ENCODE measurements at regions not wholly inside any gene's neighbourhood (a gene's known extent, or its start where the extent isn't known, plus 50 kb on each side); places are given as distances from the start of the nearest gene placed in this dataset.

GRCh38 chr13:40052954-40053353, 397.5 kb downstream of the COG6 start:
- ATAC-seq (peak; percentile 11; the same call in 2 of the 3 replicates), DNase-seq (ENCODE audit: low read depth, low spot score) (no peak), FAIRE-seq (no peak)
- H3K36me3 ChIP-seq (ENCODE audit: control insufficient read depth in 2 of 2, insufficient read depth in 2 of 2, low read length in 1 of 2) = no peaks in the 10 kb centered on the region
- H3K4me2 ChIP-seq (ENCODE audit: control insufficient read depth, insufficient read depth) = no peak overlapping the region
- ChIA-PET RAD21 (ENCODE audit: unreplicated experiment) (no interaction called here), CTCF (interaction anchor here (0.6 to 1.2 kb wide), 2 partner anchors 16 to 36 kb away, joined by 3 to 5 read pairs; no protein-coding TSS in a partner anchor), POLR2A (no interaction called here), SMC1A (ENCODE audit: uncharacterized antibody, unreplicated experiment) (interaction anchor here (0.7 to 1.0 kb wide), 3 partner anchors 8 to 114 kb away, joined by 3 read pairs; no protein-coding TSS in a partner anchor)
- no TSS peak for BruUV-seq (replicated peaks)
- no peak overlapping the region for H3K4me3 ChIP-seq
- no peaks in the 10 kb centered on the region for H3K27me3 ChIP-seq (replicated peaks in 1 of 2; ENCODE audit: control insufficient read depth in 2 of 2, insufficient read depth in 2 of 2, low read length in 1 of 2)
- intact Hi-C loops (cut with micrococcal nuclease; ENCODE audit: unreplicated experiment) (no loop called here), in situ Hi-C loops (cut with MboI) (no loop called here)
- TF ChIP-seq ASH2L (IDR thresholded peaks at IDR 0.05; ENCODE audit: borderline replicate concordance, low read depth) (no peak), HDAC6 (IDR thresholded peaks at IDR 0.05; ENCODE audit: unreplicated experiment) (no peak), POLR2A (IDR thresholded peaks at IDR 0.05; ENCODE audit: low read depth, low read length) (no peak), CEBPB (IDR thresholded peaks at IDR 0.05; ENCODE audit: borderline replicate concordance in 1 of 2, low read depth in 2 of 2, low read length in 2 of 2) (no peak), YY1 (IDR thresholded peaks at IDR 0.05; ENCODE audit: low read depth, low read length) (no peak), USF2 (IDR thresholded peaks at IDR 0.05; ENCODE audit: borderline replicate concordance, low read depth, low read length) (no peak), STAT3 (IDR thresholded peaks at IDR 0.05; ENCODE audit: low read depth, low read length) (no peak), POLR2AphosphoS2 (IDR thresholded peaks at IDR 0.05; ENCODE audit: low read depth, low read length) (no peak), SMC3 (IDR thresholded peaks at IDR 0.05; ENCODE audit: borderline replicate concordance, low read length) (no peak), SREBF2 (IDR thresholded peaks at IDR 0.05; ENCODE audit: low read length) (no peak), GABPA (IDR thresholded peaks at IDR 0.05; ENCODE audit: low read depth) (no peak), CTCF (IDR thresholded peaks at IDR 0.05 in 2 of 3, conservative IDR thresholded peaks at IDR 0.05 in 1 of 3; ENCODE audit: control insufficient read depth in 2 of 3, extremely low read depth in 1 of 3, insufficient read depth in 1 of 3, low read depth in 3 of 3, low read length in 3 of 3) (no peak)
- TF ChIP-seq, protein P1, sequence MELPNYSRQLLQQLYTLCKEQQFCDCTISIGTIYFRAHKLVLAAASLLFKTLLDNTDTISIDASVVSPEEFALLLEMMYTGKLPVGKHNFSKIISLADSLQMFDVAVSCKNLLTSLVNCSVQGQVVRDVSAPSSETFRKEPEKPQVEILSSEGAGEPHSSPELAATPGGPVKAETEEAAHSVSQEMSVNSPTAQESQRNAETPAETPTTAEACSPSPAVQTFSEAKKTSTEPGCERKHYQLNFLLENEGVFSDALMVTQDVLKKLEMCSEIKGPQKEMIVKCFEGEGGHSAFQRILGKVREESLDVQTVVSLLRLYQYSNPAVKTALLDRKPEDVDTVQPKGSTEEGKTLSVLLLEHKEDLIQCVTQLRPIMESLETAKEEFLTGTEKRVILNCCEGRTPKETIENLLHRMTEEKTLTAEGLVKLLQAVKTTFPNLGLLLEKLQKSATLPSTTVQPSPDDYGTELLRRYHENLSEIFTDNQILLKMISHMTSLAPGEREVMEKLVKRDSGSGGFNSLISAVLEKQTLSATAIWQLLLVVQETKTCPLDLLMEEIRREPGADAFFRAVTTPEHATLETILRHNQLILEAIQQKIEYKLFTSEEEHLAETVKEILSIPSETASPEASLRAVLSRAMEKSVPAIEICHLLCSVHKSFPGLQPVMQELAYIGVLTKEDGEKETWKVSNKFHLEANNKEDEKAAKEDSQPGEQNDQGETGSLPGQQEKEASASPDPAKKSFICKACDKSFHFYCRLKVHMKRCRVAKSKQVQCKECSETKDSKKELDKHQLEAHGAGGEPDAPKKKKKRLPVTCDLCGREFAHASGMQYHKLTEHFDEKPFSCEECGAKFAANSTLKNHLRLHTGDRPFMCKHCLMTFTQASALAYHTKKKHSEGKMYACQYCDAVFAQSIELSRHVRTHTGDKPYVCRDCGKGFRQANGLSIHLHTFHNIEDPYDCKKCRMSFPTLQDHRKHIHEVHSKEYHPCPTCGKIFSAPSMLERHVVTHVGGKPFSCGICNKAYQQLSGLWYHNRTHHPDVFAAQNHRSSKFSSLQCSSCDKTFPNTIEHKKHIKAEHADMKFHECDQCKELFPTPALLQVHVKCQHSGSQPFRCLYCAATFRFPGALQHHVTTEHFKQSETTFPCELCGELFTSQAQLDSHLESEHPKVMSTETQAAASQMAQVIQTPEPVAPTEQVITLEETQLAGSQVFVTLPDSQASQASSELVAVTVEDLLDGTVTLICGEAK (IDR thresholded peaks at IDR 0.05; ENCODE audit: borderline replicate concordance) = no peak
- TF ChIP-seq, protein P2, sequence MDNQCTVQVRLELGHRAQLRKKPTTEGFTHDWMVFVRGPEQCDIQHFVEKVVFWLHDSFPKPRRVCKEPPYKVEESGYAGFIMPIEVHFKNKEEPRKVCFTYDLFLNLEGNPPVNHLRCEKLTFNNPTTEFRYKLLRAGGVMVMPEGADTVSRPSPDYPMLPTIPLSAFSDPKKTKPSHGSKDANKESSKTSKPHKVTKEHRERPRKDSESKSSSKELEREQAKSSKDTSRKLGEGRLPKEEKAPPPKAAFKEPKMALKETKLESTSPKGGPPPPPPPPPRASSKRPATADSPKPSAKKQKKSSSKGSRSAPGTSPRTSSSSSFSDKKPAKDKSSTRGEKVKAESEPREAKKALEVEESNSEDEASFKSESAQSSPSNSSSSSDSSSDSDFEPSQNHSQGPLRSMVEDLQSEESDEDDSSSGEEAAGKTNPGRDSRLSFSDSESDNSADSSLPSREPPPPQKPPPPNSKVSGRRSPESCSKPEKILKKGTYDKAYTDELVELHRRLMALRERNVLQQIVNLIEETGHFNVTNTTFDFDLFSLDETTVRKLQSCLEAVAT (IDR thresholded peaks at IDR 0.05) = no peak
- TF ChIP-seq, protein P3, sequence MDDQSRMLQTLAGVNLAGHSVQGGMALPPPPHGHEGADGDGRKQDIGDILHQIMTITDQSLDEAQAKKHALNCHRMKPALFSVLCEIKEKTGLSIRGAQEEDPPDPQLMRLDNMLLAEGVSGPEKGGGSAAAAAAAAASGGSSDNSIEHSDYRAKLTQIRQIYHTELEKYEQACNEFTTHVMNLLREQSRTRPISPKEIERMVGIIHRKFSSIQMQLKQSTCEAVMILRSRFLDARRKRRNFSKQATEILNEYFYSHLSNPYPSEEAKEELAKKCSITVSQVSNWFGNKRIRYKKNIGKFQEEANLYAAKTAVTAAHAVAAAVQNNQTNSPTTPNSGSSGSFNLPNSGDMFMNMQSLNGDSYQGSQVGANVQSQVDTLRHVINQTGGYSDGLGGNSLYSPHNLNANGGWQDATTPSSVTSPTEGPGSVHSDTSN (IDR thresholded peaks at IDR 0.05; ENCODE audit: insufficient replicate concordance, low read depth, low read length) = no peak
- no peak overlapping the region for H2AFZ ChIP-seq (ENCODE audit: control insufficient read depth, low read depth, low read length)
- no peaks in the 10 kb centered on the region for H3K79me2 ChIP-seq (ENCODE audit: control insufficient read depth, insufficient read depth, low read length)
- H3K4me1 ChIP-seq (ENCODE audit: control insufficient read depth, insufficient read depth, low read length) = peaks cover 14% of the 10 kb centered on the region
- H3K27ac ChIP-seq (ENCODE audit: control insufficient read depth, insufficient read depth) = no peak overlapping the region
- no peaks in the 10 kb centered on the region; the same call in 2 of the 3 replicates for H3K9me3 ChIP-seq (replicated peaks; ENCODE audit: control insufficient read depth, insufficient read depth, low read length)
- no peak overlapping the region for H3K9ac ChIP-seq (ENCODE audit: control insufficient read depth, insufficient read depth, low read length)
- H4K20me1 ChIP-seq (ENCODE audit: control insufficient read depth, insufficient read depth) = no peaks in the 10 kb centered on the region
